ENCODE measurements at regions not wholly inside any gene's neighbourhood (a gene's known extent, or its start where the extent isn't known, plus 50 kb on each side); places are given as distances from the start of the nearest gene placed in this dataset.

GRCh38 chr11:41978945-41979344, 519.5 kb upstream of the LRRC4C start:
- TF ChIP-seq EP300 (IDR thresholded peaks at IDR 0.05; ENCODE audit: borderline replicate concordance) (no peak), EGR1 (IDR thresholded peaks at IDR 0.05) (no peak), RAD21 (IDR thresholded peaks at IDR 0.05; ENCODE audit: low read depth) (no peak), CEBPB (IDR thresholded peaks at IDR 0.05) (no peak)

- TF ChIP-seq CEBPB (IDR thresholded peaks at IDR 0.05), result no peak
- TF ChIP-seq, protein P1, sequence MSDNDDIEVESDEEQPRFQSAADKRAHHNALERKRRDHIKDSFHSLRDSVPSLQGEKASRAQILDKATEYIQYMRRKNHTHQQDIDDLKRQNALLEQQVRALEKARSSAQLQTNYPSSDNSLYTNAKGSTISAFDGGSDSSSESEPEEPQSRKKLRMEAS (IDR thresholded peaks at IDR 0.05), result no peak
- no peak for TF ChIP-seq TCF12 (IDR thresholded peaks at IDR 0.05; ENCODE audit: low read depth)
- TF ChIP-seq ZBTB7A (IDR thresholded peaks at IDR 0.05; ENCODE audit: low read depth), result no peak
- TF ChIP-seq CREB1 (IDR thresholded peaks at IDR 0.05; ENCODE audit: low read depth), result no peak
- TF ChIP-seq, protein P2, sequence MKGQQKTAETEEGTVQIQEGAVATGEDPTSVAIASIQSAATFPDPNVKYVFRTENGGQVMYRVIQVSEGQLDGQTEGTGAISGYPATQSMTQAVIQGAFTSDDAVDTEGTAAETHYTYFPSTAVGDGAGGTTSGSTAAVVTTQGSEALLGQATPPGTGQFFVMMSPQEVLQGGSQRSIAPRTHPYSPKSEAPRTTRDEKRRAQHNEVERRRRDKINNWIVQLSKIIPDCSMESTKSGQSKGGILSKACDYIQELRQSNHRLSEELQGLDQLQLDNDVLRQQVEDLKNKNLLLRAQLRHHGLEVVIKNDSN (IDR thresholded peaks at IDR 0.05), result no peak
- no peak for TF ChIP-seq EP300 (IDR thresholded peaks at IDR 0.05; ENCODE audit: borderline replicate concordance)
- TF ChIP-seq RAD21 (IDR thresholded peaks at IDR 0.05; ENCODE audit: low read depth), result no peak
- TF ChIP-seq, protein P3, sequence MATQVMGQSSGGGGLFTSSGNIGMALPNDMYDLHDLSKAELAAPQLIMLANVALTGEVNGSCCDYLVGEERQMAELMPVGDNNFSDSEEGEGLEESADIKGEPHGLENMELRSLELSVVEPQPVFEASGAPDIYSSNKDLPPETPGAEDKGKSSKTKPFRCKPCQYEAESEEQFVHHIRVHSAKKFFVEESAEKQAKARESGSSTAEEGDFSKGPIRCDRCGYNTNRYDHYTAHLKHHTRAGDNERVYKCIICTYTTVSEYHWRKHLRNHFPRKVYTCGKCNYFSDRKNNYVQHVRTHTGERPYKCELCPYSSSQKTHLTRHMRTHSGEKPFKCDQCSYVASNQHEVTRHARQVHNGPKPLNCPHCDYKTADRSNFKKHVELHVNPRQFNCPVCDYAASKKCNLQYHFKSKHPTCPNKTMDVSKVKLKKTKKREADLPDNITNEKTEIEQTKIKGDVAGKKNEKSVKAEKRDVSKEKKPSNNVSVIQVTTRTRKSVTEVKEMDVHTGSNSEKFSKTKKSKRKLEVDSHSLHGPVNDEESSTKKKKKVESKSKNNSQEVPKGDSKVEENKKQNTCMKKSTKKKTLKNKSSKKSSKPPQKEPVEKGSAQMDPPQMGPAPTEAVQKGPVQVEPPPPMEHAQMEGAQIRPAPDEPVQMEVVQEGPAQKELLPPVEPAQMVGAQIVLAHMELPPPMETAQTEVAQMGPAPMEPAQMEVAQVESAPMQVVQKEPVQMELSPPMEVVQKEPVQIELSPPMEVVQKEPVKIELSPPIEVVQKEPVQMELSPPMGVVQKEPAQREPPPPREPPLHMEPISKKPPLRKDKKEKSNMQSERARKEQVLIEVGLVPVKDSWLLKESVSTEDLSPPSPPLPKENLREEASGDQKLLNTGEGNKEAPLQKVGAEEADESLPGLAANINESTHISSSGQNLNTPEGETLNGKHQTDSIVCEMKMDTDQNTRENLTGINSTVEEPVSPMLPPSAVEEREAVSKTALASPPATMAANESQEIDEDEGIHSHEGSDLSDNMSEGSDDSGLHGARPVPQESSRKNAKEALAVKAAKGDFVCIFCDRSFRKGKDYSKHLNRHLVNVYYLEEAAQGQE (IDR thresholded peaks at IDR 0.05; ENCODE audit: low read depth), result no peak
- TF ChIP-seq TAF1 (IDR thresholded peaks at IDR 0.05; ENCODE audit: low read depth), result no peak
- TF ChIP-seq NFIC (IDR thresholded peaks at IDR 0.05), result no peak
- no peak for TF ChIP-seq YY1 (IDR thresholded peaks at IDR 0.05; ENCODE audit: low read depth)
- no peak for TF ChIP-seq TEAD4 (IDR thresholded peaks at IDR 0.05)
- TF ChIP-seq FOXM1 (IDR thresholded peaks at IDR 0.05; ENCODE audit: borderline replicate concordance, low read depth), result no peak
- TF ChIP-seq EGR1 (IDR thresholded peaks at IDR 0.05), result no peak
These were observed 521.3 kb upstream of the LRRC4C start for GRCh38 chr11:41980741-41981140.

GRCh38 chr11:41982276-41982675, 522.8 kb upstream of the LRRC4C start:
- TF ChIP-seq TAF1 (IDR thresholded peaks at IDR 0.05; ENCODE audit: low read depth) (no peak), ZBTB7A (IDR thresholded peaks at IDR 0.05; ENCODE audit: low read depth) (no peak), EGR1 (IDR thresholded peaks at IDR 0.05) (no peak), RAD21 (IDR thresholded peaks at IDR 0.05; ENCODE audit: low read depth) (no peak), TCF12 (IDR thresholded peaks at IDR 0.05; ENCODE audit: low read depth) (no peak), CREB1 (IDR thresholded peaks at IDR 0.05; ENCODE audit: low read depth) (no peak)

DNA sequence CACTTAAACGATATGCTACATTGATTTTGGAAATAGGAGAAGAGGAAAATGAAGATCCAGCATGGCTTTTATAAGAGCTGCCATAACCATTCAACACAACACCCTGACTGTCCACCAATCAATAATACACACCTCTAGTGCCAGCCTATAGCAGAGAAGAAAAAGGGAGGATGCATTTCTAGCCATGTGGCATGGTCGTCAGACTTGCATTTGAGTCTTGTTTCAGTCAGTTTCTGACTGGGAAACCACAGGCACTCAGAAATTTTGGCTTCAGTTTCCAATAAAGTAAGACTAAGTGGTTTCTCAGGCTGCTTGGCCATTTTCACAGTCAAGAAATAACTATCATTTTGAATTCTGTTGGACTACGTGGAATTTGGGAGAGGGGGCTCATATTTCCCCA, 523.5 kb upstream of the LRRC4C start:
- TF ChIP-seq CREB1 (IDR thresholded peaks at IDR 0.05; ENCODE audit: low read depth) (no peak), ZBTB7A (IDR thresholded peaks at IDR 0.05; ENCODE audit: low read depth) (no peak), FOXM1 (IDR thresholded peaks at IDR 0.05; ENCODE audit: borderline replicate concordance, low read depth) (no peak), RAD21 (IDR thresholded peaks at IDR 0.05; ENCODE audit: low read depth) (no peak), YY1 (IDR thresholded peaks at IDR 0.05; ENCODE audit: low read depth) (no peak), TEAD4 (IDR thresholded peaks at IDR 0.05) (no peak), CEBPB (IDR thresholded peaks at IDR 0.05) (no peak), NFIC (IDR thresholded peaks at IDR 0.05) (no peak), TAF1 (IDR thresholded peaks at IDR 0.05; ENCODE audit: low read depth) (no peak), EGR1 (IDR thresholded peaks at IDR 0.05) (no peak), TCF12 (IDR thresholded peaks at IDR 0.05; ENCODE audit: low read depth) (no peak)
- TF ChIP-seq, protein P2 (IDR thresholded peaks at IDR 0.05), result no peak
- TF ChIP-seq, protein P1 (IDR thresholded peaks at IDR 0.05), result no peak
- TF ChIP-seq, protein P3 (IDR thresholded peaks at IDR 0.05; ENCODE audit: low read depth), result no peak

- TF ChIP-seq, protein P1 (IDR thresholded peaks at IDR 0.05), result no peak
- TF ChIP-seq FOXM1 (IDR thresholded peaks at IDR 0.05; ENCODE audit: borderline replicate concordance, low read depth) (no peak), RAD21 (IDR thresholded peaks at IDR 0.05; ENCODE audit: low read depth) (no peak)
- TF ChIP-seq, protein P2 (IDR thresholded peaks at IDR 0.05), result no peak
These were observed 524.0 kb upstream of the LRRC4C start for GRCh38 chr11:41983475-41983874.

GRCh38 chr11:41984023-41984422, 524.6 kb upstream of the LRRC4C start:
- TF ChIP-seq CEBPB (IDR thresholded peaks at IDR 0.05), result no peak
- TF ChIP-seq, protein P3 (IDR thresholded peaks at IDR 0.05; ENCODE audit: low read depth), result no peak
- no peak for TF ChIP-seq FOXM1 (IDR thresholded peaks at IDR 0.05; ENCODE audit: borderline replicate concordance, low read depth)
- no peak for TF ChIP-seq EGR1 (IDR thresholded peaks at IDR 0.05)
- TF ChIP-seq, protein P2 (IDR thresholded peaks at IDR 0.05), result no peak
- no peak for TF ChIP-seq ZBTB7A (IDR thresholded peaks at IDR 0.05; ENCODE audit: low read depth)
- TF ChIP-seq TEAD4 (IDR thresholded peaks at IDR 0.05), result no peak
